ENCODE measurements at regions not wholly inside any gene's neighbourhood (a gene's known extent, or its start where the extent isn't known, plus 50 kb on each side); places are given as distances from the start of the nearest gene placed in this dataset.

DNA sequence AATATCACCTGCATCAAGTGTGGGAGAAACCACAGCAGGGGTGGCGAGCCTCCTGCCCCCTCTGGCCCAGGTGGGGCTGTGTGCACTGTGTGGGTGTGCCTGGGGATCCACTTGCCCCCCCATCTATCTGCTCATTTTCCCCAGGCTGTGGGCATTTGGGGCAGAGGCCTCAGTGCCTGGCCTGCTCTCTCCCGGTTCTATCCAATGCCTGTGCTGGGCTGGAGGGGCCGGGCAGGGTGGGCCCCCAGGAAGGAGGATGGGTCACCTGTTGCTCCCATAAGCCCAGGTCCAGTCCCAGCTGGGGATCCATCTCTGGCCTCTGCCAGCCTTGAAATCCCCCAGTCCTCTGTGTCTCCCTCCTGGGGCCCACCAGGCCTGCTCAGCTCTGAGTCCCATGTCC is 105.6 kb downstream of the TMEM121 start:
- TF ChIP-seq, protein P1, sequence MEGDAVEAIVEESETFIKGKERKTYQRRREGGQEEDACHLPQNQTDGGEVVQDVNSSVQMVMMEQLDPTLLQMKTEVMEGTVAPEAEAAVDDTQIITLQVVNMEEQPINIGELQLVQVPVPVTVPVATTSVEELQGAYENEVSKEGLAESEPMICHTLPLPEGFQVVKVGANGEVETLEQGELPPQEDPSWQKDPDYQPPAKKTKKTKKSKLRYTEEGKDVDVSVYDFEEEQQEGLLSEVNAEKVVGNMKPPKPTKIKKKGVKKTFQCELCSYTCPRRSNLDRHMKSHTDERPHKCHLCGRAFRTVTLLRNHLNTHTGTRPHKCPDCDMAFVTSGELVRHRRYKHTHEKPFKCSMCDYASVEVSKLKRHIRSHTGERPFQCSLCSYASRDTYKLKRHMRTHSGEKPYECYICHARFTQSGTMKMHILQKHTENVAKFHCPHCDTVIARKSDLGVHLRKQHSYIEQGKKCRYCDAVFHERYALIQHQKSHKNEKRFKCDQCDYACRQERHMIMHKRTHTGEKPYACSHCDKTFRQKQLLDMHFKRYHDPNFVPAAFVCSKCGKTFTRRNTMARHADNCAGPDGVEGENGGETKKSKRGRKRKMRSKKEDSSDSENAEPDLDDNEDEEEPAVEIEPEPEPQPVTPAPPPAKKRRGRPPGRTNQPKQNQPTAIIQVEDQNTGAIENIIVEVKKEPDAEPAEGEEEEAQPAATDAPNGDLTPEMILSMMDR (IDR thresholded peaks at IDR 0.05; ENCODE audit: low read depth, low read length): no peak
- no peak for TF ChIP-seq POLR2A (IDR thresholded peaks at IDR 0.05; ENCODE audit: extremely low read depth, insufficient read length)
- TF ChIP-seq MYC (IDR thresholded peaks at IDR 0.05; ENCODE audit: low read depth, low read length): no peak
- TF ChIP-seq, protein P2, sequence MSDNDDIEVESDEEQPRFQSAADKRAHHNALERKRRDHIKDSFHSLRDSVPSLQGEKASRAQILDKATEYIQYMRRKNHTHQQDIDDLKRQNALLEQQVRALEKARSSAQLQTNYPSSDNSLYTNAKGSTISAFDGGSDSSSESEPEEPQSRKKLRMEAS (IDR thresholded peaks at IDR 0.05; ENCODE audit: low read depth, low read length): no peak

Measured in NB4 (cell line).